Ishikawa (cell line): ENCODE measurements at regions not wholly inside any gene's neighbourhood (a gene's known extent, or its start where the extent isn't known, plus 50 kb on each side); places are given as distances from the start of the nearest gene placed in this dataset.
A peak's percentile ranks its signal among the peaks of the same experiment; 100 is the strongest.

Source experiments
- CEBPB ChIP-seq: IDR thresholded peaks from 2 replicates; pipeline ENCODE4 v1.6.1; 2012
- CREB1 ChIP-seq: IDR thresholded peaks from 2 replicates; pipeline ENCODE4 v1.6.1; 2012; ENCODE audit warnings: low read depth
- EGR1 ChIP-seq: IDR thresholded peaks from 2 replicates; pipeline ENCODE4 v1.6.1; 2012
- EP300 ChIP-seq: IDR thresholded peaks from 2 replicates; pipeline ENCODE4 v1.6.1; 2012; ENCODE audit warnings: borderline replicate concordance
- FOXM1 ChIP-seq: IDR thresholded peaks from 2 replicates; pipeline ENCODE4 v1.6.1; 2012; ENCODE audit warnings: low read depth, borderline replicate concordance
- MAX ChIP-seq: IDR thresholded peaks from 2 replicates; pipeline ENCODE4 v1.6.1; 2012
- NFIC ChIP-seq: IDR thresholded peaks from 2 replicates; pipeline ENCODE4 v1.6.1; 2012
- RAD21 ChIP-seq: IDR thresholded peaks from 2 replicates; pipeline ENCODE4 v1.6.1; 2012; ENCODE audit warnings: low read depth
- REST ChIP-seq: IDR thresholded peaks from 2 replicates; pipeline ENCODE4 v1.6.1; 2012; ENCODE audit warnings: low read depth, mild to moderate bottlenecking
- TAF1 ChIP-seq: IDR thresholded peaks from 2 replicates; pipeline ENCODE4 v1.6.1; 2012; ENCODE audit warnings: low read depth, mild to moderate bottlenecking
- TCF12 ChIP-seq: IDR thresholded peaks from 2 replicates; pipeline ENCODE4 v1.6.1; 2012; ENCODE audit warnings: low read depth
- TEAD4 ChIP-seq: IDR thresholded peaks from 2 replicates; pipeline ENCODE4 v1.6.1; 2012
- USF1 ChIP-seq: IDR thresholded peaks from 2 replicates; pipeline ENCODE4 v1.6.1; 2012
- YY1 ChIP-seq: IDR thresholded peaks from 2 replicates; pipeline ENCODE4 v1.6.1; 2012; ENCODE audit warnings: low read depth
- ZBTB7A ChIP-seq: IDR thresholded peaks from 2 replicates; pipeline ENCODE4 v1.6.1; 2012; ENCODE audit warnings: low read depth

GRCh38 chr6:110547266-110547964 is 71.0 kb upstream of the SLC22A16 start:
- TF ChIP-seq TEAD4 (0 out of 2 replicates have a peak, but pooled peaks have one; percentile 16), USF1 (no peak)

- TF ChIP-seq REST (no peak), RAD21 (no peak), FOXM1 (no peak), EGR1 (no peak), NFIC (no peak), TAF1 (no peak), TCF12 (no peak), YY1 (no peak), EP300 (no peak), CEBPB (no peak), ZBTB7A (no peak), USF1 (no peak), CREB1 (no peak), TEAD4 (no peak), MAX (no peak)
Observed at GRCh38 chr6:110545081-110545872, 68.9 kb upstream of the SLC22A16 start.

- TF ChIP-seq NFIC: no peak
- no peak for TF ChIP-seq CEBPB
- TF ChIP-seq MAX: no peak
- TF ChIP-seq TAF1: no peak
- no peak for TF ChIP-seq TEAD4
- TF ChIP-seq RAD21: no peak
- no peak for TF ChIP-seq EGR1
- TF ChIP-seq TCF12: no peak
- TF ChIP-seq FOXM1: no peak
- no peak for TF ChIP-seq EP300
- no peak for TF ChIP-seq REST
- TF ChIP-seq ZBTB7A: no peak
- TF ChIP-seq CREB1: no peak
- no peak for TF ChIP-seq YY1
Observed at GRCh38 chr6:110544472-110544871, 68.1 kb upstream of the SLC22A16 start.

- TF ChIP-seq EGR1: no peak
- 0 out of 2 replicates have a peak, but pooled peaks have one; percentile 15 for TF ChIP-seq ZBTB7A
- TF ChIP-seq YY1: no peak
- no peak for TF ChIP-seq CEBPB
- peak; percentile 39 for TF ChIP-seq NFIC
Observed at GRCh38 chr6:110543106-110543505, 66.7 kb upstream of the SLC22A16 start.

- TF ChIP-seq NFIC (no peak), USF1 (no peak), EGR1 (no peak), TEAD4 (no peak), TAF1 (no peak), FOXM1 (no peak), CEBPB (no peak), REST (no peak), YY1 (no peak), ZBTB7A (no peak), TCF12 (no peak), MAX (no peak), CREB1 (no peak), EP300 (no peak), RAD21 (no peak)
Observed at GRCh38 chr6:110542311-110543024, 66.1 kb upstream of the SLC22A16 start.
